HG02885 (cell line): ENCODE measurements at regions not wholly inside any gene's neighbourhood (a gene's known extent, or its start where the extent isn't known, plus 50 kb on each side); places are given as distances from the start of the nearest gene placed in this dataset.

Source experiments
- ATAC-seq: cut with Tn5 transposase; IDR thresholded peaks from one replicate; pipeline ENCODE4 v1.9.1; 2021; ENCODE audit warnings: mild to moderate bottlenecking; ENCODE audit not compliant: unreplicated experiment, poor library complexity

- ATAC-seq = no peak
Measured at GRCh38 chr10:111934931-111935330, 248.6 kb downstream of the GPAM start.

- no peak for ATAC-seq
Measured at GRCh38 chr10:111936143-111936542, 247.4 kb downstream of the GPAM start.

GRCh38 chr10:111944331-111944730, 239.2 kb downstream of the GPAM start:
- no peak for ATAC-seq

DNA sequence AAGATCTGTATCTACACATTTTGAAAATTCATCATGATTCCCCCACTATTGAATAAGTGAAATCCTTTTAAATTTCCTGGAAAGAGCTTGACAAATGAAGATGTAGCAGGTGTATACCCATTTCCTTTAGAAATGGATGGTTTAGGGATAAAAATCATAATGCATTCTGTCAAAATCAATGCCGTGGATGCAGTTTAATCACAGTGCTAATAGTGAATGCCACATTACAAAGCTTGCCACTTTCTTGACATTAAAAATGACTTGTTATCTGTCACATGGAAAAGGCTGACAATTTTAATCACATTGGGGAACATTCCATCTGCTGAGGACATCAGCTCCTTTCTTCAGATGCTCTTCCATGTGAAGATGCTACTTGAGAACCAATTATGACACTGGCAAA, 229.6 kb downstream of the GPAM start:
- ATAC-seq = no peak

DNA sequence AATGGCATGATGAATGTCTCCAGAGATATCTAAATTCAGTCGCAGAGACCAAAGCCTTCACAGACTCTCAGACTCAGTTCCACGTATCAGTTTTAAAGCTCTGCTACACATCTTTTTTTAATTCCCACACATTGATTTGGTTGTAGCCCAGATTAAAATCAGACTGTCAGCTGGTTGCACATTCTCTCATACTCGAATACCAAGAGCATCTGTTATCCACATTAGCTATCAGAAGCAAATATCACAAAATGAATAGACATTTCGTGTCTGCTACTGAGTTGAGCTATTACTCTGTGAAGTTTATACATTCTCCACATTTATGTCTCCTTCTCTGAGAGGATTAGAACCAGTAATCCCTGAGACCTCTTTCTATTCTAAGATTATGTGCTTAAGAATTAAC, 229.2 kb downstream of the GPAM start:
- ATAC-seq = no peak

DNA sequence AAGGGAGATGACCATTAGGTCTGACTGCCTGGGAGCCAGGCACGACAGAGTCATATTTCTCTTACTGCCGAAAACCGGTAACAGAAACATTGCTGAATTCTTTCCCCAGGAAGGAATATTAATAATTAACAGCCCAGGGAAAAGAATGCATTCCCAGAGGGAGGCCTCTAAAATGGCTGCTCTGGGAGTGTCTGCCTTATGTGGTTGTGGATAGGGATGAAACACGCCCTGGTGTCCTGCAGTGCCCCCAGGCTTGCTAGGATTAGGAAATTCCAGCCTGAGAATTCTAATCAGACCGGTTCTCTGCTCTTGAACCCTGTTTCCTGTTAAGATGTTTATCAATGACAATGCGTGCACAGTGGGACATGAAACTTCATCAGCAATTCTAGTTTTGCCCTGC, 226.7 kb downstream of the GPAM start:
- ATAC-seq = no peak

DNA sequence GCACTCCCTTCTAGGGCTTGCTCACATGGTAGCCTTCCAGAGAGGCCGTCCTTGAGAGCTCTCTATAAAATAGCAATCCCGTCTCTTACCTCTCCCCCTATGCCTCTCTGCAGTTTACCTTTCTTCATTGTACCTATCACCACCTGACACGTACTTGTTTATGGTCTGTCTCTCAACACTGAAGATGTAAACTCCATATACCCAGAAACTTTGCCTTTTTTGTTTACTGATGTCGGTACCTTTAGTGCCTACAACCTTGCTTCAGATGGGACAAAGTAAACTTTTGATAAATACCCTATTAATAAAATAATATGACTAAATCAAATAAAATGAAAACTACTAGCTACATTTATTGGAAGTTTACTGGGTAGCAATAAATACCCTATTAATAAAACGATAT, 220.6 kb downstream of the GPAM start:
- no peak for ATAC-seq

- ATAC-seq = no peak
Measured at GRCh38 chr10:111967116-111967515, 216.4 kb downstream of the GPAM start.

GRCh38 chr10:111967547-111967946, 216.0 kb downstream of the GPAM start:
- no peak for ATAC-seq

DNA sequence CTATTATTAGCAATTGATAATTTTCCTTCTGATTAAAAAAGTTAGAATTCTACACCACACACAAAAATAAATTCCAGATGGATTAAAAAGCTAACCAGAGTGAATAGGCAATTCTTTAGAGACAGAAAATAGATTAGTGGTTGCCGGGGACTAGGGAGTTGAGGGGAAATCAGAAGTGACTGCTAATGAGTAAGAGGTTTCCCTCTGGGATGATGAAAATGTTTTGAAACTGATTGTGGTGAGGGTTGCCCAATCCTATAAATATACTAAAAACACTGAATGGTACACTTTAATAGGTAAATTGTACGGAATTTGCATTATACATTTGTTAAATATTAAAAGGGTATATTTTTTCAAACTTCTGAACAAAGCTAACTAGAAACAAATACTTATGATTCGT, 214.9 kb downstream of the GPAM start:
- no peak for ATAC-seq

DNA sequence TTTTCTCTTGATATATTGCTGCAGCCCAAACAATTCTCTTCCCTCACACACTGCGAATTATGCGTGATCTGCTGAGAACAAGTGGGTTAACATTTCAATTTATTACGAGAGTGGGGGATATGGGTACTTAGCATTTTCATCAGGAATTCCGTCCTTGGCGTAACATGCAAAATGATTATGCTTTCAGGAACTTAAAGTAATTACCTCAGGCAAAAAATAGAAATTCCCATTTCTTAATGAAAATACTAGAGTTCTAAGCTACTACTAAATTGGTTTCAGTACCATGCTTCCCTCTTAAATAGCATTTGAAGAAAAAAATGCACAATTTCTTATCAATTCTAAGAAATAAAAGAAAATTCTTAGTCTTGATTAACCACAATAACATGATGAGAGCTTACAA, 213.5 kb downstream of the GPAM start:
- ATAC-seq = no peak

GRCh38 chr10:111972109-111972508, 211.5 kb downstream of the GPAM start:
- ATAC-seq = no peak

- ATAC-seq = no peak
Measured at GRCh38 chr10:111973306-111973705, 210.3 kb downstream of the GPAM start.

DNA sequence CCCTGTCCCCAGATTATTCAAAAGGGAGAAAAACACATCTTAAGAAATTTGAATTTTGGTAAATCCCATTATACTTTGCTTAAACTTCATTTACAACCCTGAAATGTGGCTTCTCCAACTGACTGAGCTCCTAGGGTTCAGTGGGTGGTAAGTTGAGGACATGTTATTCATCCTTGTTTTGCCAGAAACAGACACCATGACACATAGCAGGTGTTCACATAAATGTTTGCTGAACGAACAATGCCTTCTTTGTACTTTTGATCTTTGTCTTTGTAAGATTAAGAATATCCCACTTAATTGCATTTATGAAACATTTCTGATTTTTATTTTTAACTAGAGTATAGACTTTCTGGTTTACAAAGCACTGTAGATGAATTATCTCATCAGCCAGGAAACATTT, 209.7 kb downstream of the GPAM start:
- no peak for ATAC-seq

GRCh38 chr10:111974325-111974724, 209.2 kb downstream of the GPAM start:
- no peak for ATAC-seq

DNA sequence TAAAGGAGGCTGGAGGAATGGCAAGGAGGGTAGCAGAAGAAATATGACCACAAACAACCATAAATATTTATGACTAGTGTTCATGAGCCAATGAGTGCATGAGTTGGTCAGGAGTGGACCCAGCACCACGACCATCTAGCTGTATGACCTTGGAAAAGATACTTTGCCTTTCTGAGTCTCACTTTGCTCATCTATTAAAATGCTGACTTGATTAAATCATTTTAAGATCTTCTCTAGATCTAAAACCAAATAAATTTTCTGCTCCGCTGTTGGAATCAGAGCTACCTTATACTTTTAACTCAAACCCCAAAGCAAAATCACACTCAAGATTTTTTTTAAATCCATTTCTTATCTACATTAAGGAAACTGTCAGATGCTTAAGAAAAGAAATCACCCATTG, 207.0 kb downstream of the GPAM start:
- ATAC-seq = no peak

- no peak for ATAC-seq
Measured at GRCh38 chr10:111984057-111984456, 199.5 kb downstream of the GPAM start.

GRCh38 chr10:111986079-111986478, 197.5 kb downstream of the GPAM start:
- no peak for ATAC-seq

- no peak for ATAC-seq
Measured at GRCh38 chr10:111988646-111989045, 194.9 kb downstream of the GPAM start.

- no peak for ATAC-seq
Measured at GRCh38 chr10:111989136-111989911, 194.2 kb downstream of the GPAM start.

DNA sequence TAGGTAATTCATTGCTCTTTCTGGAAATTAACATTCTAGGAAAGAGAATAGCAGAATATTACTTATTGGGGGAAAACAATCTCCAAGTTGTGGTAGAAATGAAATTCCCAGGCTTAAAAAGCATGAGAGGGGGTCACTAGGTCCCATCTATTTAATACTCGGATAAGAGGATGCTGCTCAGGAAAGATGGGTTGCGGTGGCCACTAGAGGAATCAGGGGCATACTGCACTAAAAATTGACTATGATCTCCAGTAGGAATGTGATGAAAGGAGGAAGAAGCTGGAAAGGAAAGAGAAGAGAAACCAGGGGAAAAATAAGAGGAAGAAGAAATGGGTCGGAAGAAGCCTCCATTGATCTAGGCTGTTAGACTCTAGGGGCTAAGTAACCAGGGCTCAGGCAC, 192.8 kb downstream of the GPAM start:
- ATAC-seq = no peak

DNA sequence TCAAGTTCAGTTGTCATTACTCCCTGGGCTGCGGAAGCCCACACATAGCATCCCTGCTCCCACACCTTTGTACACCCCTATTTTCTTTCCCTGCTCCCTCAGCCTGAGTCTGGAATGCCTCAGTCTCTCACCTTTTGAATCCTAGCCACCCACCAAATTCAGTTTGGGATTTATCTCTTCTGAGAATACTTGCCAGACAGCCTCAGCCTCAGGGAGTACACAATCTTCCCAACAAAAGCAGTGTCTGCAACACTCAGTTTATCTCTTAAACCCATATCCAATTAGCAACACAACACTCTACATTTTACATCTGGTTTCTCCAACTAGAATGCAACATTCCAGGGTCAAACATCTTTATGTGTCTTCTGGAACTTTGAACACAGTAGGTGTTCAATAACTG, 190.2 kb downstream of the GPAM start:
- no peak for ATAC-seq
